ENCODE measurements at regions not wholly inside any gene's neighbourhood (a gene's known extent, or its start where the extent isn't known, plus 50 kb on each side); places are given as distances from the start of the nearest gene placed in this dataset.

- TF ChIP-seq CTCF (IDR thresholded peaks at IDR 0.05) (no peak), POLR2A (IDR thresholded peaks at IDR 0.05) (no peak)
Observed at GRCh38 chr6:33882154-33882553, 78.4 kb upstream of the MLN start.

Measured in adrenal gland (tissue), 5 donors.